ENCODE measurements at regions not wholly inside any gene's neighbourhood (a gene's known extent, or its start where the extent isn't known, plus 50 kb on each side); places are given as distances from the start of the nearest gene placed in this dataset.
A peak's percentile ranks its signal among the peaks of the same experiment; 100 is the strongest.

GRCh38 chr2:64220894-64221617 lies 76.8 kb upstream of the PELI1 start:
- Mint-ChIP-seq H3K27ac (peak overlapping the region in 2 of 7 donors; percentile 1 to 2), H3K4me3 (no peak overlapping the region), H3K36me3 (no peaks in the 10 kb centered on the region), H3K4me1 (peaks cover 11 to 24% (median 19%) of the 10 kb centered on the region in 4 donors), H3K9me3 (no peaks in the 10 kb centered on the region), H3K27me3 (no peaks in the 10 kb centered on the region)
- ChIA-PET CTCF (ENCODE audit: partially characterized antibody) (no interaction called here), POLR2A (ENCODE audit: partially characterized antibody) (no interaction called here)
- Histone ChIP-seq H3K4me3 (ENCODE audit: low read length in 2 of 2) (no peak overlapping the region), H3K4me1 (ENCODE audit: insufficient read depth, low read length) (peaks cover 19% of the 10 kb centered on the region), H3K27ac (ENCODE audit: low read depth, low read length) (no peak overlapping the region), H3K27me3 (ENCODE audit: insufficient read depth, low read length) (no peaks in the 10 kb centered on the region), H3K36me3 (ENCODE audit: insufficient read depth, low read length) (no peaks in the 10 kb centered on the region), H3K9me3 (ENCODE audit: control insufficient read depth in 1 of 2, low read length in 2 of 2) (no peaks in the 10 kb centered on the region)
- no peak for DNase-seq
- intact Hi-C loops (cut with micrococcal nuclease) = no loop called here

- Histone ChIP-seq H3K4me1 (ENCODE audit: insufficient read depth, low read length) (peaks cover 19% of the 10 kb centered on the region), H3K27me3 (ENCODE audit: insufficient read depth, low read length) (no peaks in the 10 kb centered on the region), H3K9me3 (ENCODE audit: control insufficient read depth in 1 of 2, low read length in 2 of 2) (no peaks in the 10 kb centered on the region), H3K4me3 (ENCODE audit: low read length in 2 of 2) (no peak overlapping the region), H3K36me3 (ENCODE audit: insufficient read depth, low read length) (no peaks in the 10 kb centered on the region), H3K27ac (ENCODE audit: low read depth, low read length) (no peak overlapping the region)
- POLR2A ChIA-PET (ENCODE audit: partially characterized antibody) = interaction anchor here (1.7 kb wide), 1 partner anchor 10 kb away, joined by 4 read pairs; no protein-coding TSS in a partner anchor
- Mint-ChIP-seq H3K36me3 (no peaks in the 10 kb centered on the region), H3K9me3 (no peaks in the 10 kb centered on the region), H3K27me3 (no peaks in the 10 kb centered on the region), H3K27ac (peak overlapping the region in 2 of 7 donors; percentile 3 to 18), H3K4me1 (peaks cover 11 to 24% (median 19%) of the 10 kb centered on the region in 4 donors), H3K4me3 (no peak overlapping the region)
- intact Hi-C loops (cut with micrococcal nuclease) = no loop called here
- CTCF ChIA-PET (ENCODE audit: partially characterized antibody) = interaction anchor here (1.0 to 2.3 kb wide), 2 partner anchors 9 to 109 kb away, joined by 3 to 15 read pairs; no protein-coding TSS in a partner anchor
- no peak for DNase-seq
Observed at GRCh38 chr2:64221935-64222334, 77.7 kb upstream of the PELI1 start.

DNA sequence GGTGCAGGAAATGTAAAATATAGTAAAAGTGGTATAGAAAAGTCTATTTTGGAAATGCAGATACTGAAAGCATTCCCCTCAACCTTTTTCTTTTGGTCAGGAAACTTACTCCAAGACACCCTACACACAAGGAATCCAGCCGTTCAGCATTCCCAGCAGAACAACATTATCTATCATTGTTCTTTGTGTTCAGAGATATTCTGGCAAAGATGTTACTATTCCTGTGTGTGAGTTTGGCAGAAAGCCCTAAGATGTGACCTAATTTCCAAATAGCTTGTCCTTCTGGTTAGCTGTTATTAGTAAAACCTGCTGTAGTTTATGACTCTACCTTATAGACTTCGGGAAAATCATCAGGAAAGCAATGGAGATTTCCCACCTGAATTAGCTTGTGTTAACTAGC lies 78.1 kb upstream of the PELI1 start:
- ChIA-PET CTCF (ENCODE audit: partially characterized antibody) (interaction anchor here (1.0 to 2.3 kb wide), 5 partner anchors 10 to 266 kb away, joined by 3 to 15 read pairs (median 6); no protein-coding TSS in a partner anchor), POLR2A (ENCODE audit: partially characterized antibody) (interaction anchor here (1.7 kb wide), 1 partner anchor 10 kb away, joined by 4 read pairs; no protein-coding TSS in a partner anchor)
- H3K9me3 Mint-ChIP-seq = no peaks in the 10 kb centered on the region
- no peaks in the 10 kb centered on the region for H3K9me3 ChIP-seq (ENCODE audit: control insufficient read depth in 1 of 2, low read length in 2 of 2)
- intact Hi-C loops (cut with micrococcal nuclease) = no loop called here
- H3K27ac ChIP-seq (ENCODE audit: low read depth, low read length) = no peak overlapping the region
- peak overlapping the region in 1 of 7 donors; percentile 43 for H3K27ac Mint-ChIP-seq
- H3K4me1 Mint-ChIP-seq = peaks cover 10 to 24% (median 19%) of the 10 kb centered on the region in 4 donors
- H3K36me3 Mint-ChIP-seq = no peaks in the 10 kb centered on the region
- peaks cover 19% of the 10 kb centered on the region for H3K4me1 ChIP-seq (ENCODE audit: insufficient read depth, low read length)
- no peak overlapping the region for H3K4me3 ChIP-seq (ENCODE audit: low read length in 2 of 2)
- H3K4me3 Mint-ChIP-seq = no peak overlapping the region
- H3K27me3 Mint-ChIP-seq = no peaks in the 10 kb centered on the region
- DNase-seq = no peak
- H3K27me3 ChIP-seq (ENCODE audit: insufficient read depth, low read length) = no peaks in the 10 kb centered on the region
- H3K36me3 ChIP-seq (ENCODE audit: insufficient read depth, low read length) = no peaks in the 10 kb centered on the region

DNA sequence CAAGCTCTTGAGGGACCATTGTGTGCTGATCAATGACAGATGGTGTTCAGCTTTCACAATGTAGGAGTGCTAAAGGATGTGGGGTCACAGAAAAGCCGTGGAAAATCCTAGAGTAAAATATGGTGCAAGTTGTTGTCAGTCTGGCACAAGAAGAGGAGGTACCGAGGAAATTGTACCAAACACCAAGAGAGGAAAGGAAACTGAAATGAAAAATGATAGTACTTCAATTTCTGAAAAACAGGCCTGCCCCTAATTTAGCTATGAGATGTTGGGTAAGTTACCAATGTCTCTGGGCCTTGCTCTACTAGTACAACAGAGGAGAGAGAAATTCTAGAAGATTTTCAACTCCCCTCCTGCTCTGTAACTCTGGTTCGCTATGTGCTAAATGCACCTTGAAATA lies 78.8 kb upstream of the PELI1 start:
- POLR2A ChIA-PET (ENCODE audit: partially characterized antibody) = interaction anchor here (0.8 to 1.7 kb wide), 3 partner anchors 11 to 103 kb away, joined by 3 to 7 read pairs (median 4); no protein-coding TSS in a partner anchor
- Histone ChIP-seq H3K36me3 (ENCODE audit: insufficient read depth, low read length) (no peaks in the 10 kb centered on the region), H3K27me3 (ENCODE audit: insufficient read depth, low read length) (no peaks in the 10 kb centered on the region), H3K27ac (ENCODE audit: low read depth, low read length) (no peak overlapping the region), H3K4me1 (ENCODE audit: insufficient read depth, low read length) (peaks cover 24% of the 10 kb centered on the region), H3K9me3 (ENCODE audit: control insufficient read depth in 1 of 2, low read length in 2 of 2) (no peaks in the 10 kb centered on the region), H3K4me3 (ENCODE audit: low read length in 2 of 2) (no peak overlapping the region)
- H3K27me3 Mint-ChIP-seq = no peaks in the 10 kb centered on the region
- H3K27ac Mint-ChIP-seq = peak overlapping the region; percentile 43 to 90 (median 65)
- H3K36me3 Mint-ChIP-seq = no peaks in the 10 kb centered on the region
- intact Hi-C loops (cut with micrococcal nuclease) = no loop called here
- peak overlapping the region in 7 of 8 donors; percentile 8 to 68 (median 29) for H3K4me3 Mint-ChIP-seq
- peaks cover 10 to 25% (median 23%) of the 10 kb centered on the region in 4 donors for H3K4me1 Mint-ChIP-seq
- DNase-seq = no peak
- CTCF ChIA-PET (ENCODE audit: partially characterized antibody) = interaction anchor here (1.0 to 2.3 kb wide), 7 partner anchors 8 to 265 kb away, joined by 3 to 15 read pairs (median 4); no protein-coding TSS in a partner anchor
- H3K9me3 Mint-ChIP-seq = no peaks in the 10 kb centered on the region

- Mint-ChIP-seq H3K36me3 (no peaks in the 10 kb centered on the region), H3K27me3 (no peaks in the 10 kb centered on the region), H3K4me3 (no peak overlapping the region), H3K27ac (no peak overlapping the region), H3K9me3 (no peaks in the 10 kb centered on the region), H3K4me1 (peaks cover 14 to 32% (median 26%) of the 10 kb centered on the region in 4 donors)
- Histone ChIP-seq H3K36me3 (ENCODE audit: insufficient read depth, low read length) (no peaks in the 10 kb centered on the region), H3K27me3 (ENCODE audit: insufficient read depth, low read length) (no peaks in the 10 kb centered on the region), H3K9me3 (ENCODE audit: control insufficient read depth in 1 of 2, low read length in 2 of 2) (no peaks in the 10 kb centered on the region), H3K27ac (ENCODE audit: low read depth, low read length) (no peak overlapping the region), H3K4me3 (ENCODE audit: low read length in 2 of 2) (no peak overlapping the region), H3K4me1 (ENCODE audit: insufficient read depth, low read length) (peaks cover 28% of the 10 kb centered on the region)
- POLR2A ChIA-PET (ENCODE audit: partially characterized antibody) = interaction anchor here (1.0 to 1.3 kb wide), 2 partner anchors 10 to 14 kb away, joined by 3 to 4 read pairs; no protein-coding TSS in a partner anchor
- intact Hi-C loops (cut with micrococcal nuclease) = no loop called here
- CTCF ChIA-PET (ENCODE audit: partially characterized antibody) = interaction anchor here (2.4 kb wide), 1 partner anchor 10 kb away, joined by 9 read pairs; no protein-coding TSS in a partner anchor
- DNase-seq = no peak
Observed at GRCh38 chr2:64225491-64225890, 81.3 kb upstream of the PELI1 start.

DNA sequence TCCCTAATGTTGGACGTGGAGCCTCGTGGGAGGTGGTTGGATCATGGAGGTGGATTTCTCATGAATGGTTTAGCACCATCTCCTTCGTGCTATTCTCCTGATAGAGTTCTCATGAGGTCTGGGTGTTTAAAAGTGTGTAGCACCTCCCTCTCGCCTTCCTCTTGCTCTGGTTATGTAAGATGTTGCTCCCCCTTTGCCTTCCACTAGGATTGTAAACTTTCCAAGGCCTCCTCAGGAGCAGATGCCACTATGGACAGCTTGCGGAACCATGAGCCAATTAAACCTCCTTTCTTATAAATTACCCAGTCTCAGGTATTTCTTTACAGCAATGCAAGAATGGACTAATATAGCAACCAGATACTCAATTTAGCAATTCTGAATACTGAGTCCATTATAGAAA lies 82.4 kb upstream of the PELI1 start:
- peaks cover 14 to 32% (median 24%) of the 10 kb centered on the region in 4 donors for H3K4me1 Mint-ChIP-seq
- CTCF ChIA-PET (ENCODE audit: partially characterized antibody) = interaction anchor here (2.4 to 3.0 kb wide), 2 partner anchors 11 to 101 kb away, joined by 9 to 20 read pairs; no protein-coding TSS in a partner anchor
- no peak overlapping the region for H3K4me3 Mint-ChIP-seq
- H3K27ac ChIP-seq (ENCODE audit: low read depth, low read length) = no peak overlapping the region
- H3K4me3 ChIP-seq (ENCODE audit: low read length in 2 of 2) = no peak overlapping the region
- no peaks in the 10 kb centered on the region for H3K36me3 Mint-ChIP-seq
- no peaks in the 10 kb centered on the region for H3K9me3 Mint-ChIP-seq
- no peak overlapping the region for H3K27ac Mint-ChIP-seq
- H3K27me3 ChIP-seq (ENCODE audit: insufficient read depth, low read length) = no peaks in the 10 kb centered on the region
- peaks cover 0 to 3% of the 10 kb centered on the region in 2 donors for H3K27me3 Mint-ChIP-seq
- no peaks in the 10 kb centered on the region for H3K36me3 ChIP-seq (ENCODE audit: insufficient read depth, low read length)
- no peaks in the 10 kb centered on the region for H3K9me3 ChIP-seq (ENCODE audit: control insufficient read depth in 1 of 2, low read length in 2 of 2)
- no peak for DNase-seq
- intact Hi-C loops (cut with micrococcal nuclease) = no loop called here
- H3K4me1 ChIP-seq (ENCODE audit: insufficient read depth, low read length) = peaks cover 25% of the 10 kb centered on the region
- POLR2A ChIA-PET (ENCODE audit: partially characterized antibody) = interaction anchor here (1.3 to 2.5 kb wide), 2 partner anchors 11 to 83 kb away, joined by 4 to 8 read pairs; no protein-coding TSS in a partner anchor

DNA sequence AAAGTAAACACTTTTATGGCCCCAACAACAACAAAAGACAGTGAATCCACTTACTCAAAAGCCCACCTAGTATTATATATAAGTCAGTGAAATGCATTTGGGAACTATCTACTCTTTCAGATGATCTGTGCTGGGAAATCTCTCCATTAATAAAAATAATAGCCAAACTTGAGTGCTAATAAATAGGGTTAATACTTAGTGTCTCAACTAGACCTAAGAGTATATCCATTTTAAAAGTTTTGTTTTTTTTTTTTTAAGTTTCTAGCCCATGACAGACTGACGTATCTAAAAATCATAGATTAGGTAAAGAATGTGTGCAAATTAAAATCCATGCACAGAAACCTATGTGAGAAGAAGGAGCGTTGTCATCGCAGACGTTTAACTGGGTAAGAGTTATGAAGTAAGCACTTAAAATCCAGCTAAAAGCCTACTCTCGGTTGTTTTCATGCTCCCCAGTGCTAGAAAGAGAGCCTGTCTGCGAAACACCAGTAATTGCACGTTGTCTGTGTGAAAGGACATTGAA lies 83.4 kb upstream of the PELI1 start:
- peak overlapping the region; percentile 30 to 50 for H3K4me3 ChIP-seq (ENCODE audit: low read length in 2 of 2)
- DNase-seq = no peak
- no peaks in the 10 kb centered on the region for H3K9me3 ChIP-seq (ENCODE audit: control insufficient read depth in 1 of 2, low read length in 2 of 2)
- peaks cover 14 to 32% (median 21%) of the 10 kb centered on the region in 4 donors for H3K4me1 Mint-ChIP-seq
- CTCF ChIA-PET (ENCODE audit: partially characterized antibody) = interaction anchor here (1.0 to 3.0 kb wide), 5 partner anchors 12 to 260 kb away, joined by 3 to 20 read pairs (median 3); no protein-coding TSS in a partner anchor
- peak overlapping the region in 3 of 7 donors; percentile 74 to 96 (median 93) for H3K27ac Mint-ChIP-seq
- H3K4me1 ChIP-seq (ENCODE audit: insufficient read depth, low read length) = peaks cover 22% of the 10 kb centered on the region
- H3K9me3 Mint-ChIP-seq = no peaks in the 10 kb centered on the region
- H3K27me3 ChIP-seq (ENCODE audit: insufficient read depth, low read length) = no peaks in the 10 kb centered on the region
- intact Hi-C loops (cut with micrococcal nuclease) = loop anchor here (2.0 kb wide), 4 partner anchors 13 to 179 kb away; no protein-coding TSS in a partner anchor
- POLR2A ChIA-PET (ENCODE audit: partially characterized antibody) = interaction anchor here (1.0 to 2.5 kb wide), 4 partner anchors 8 to 85 kb away, joined by 4 to 8 read pairs (median 7); no protein-coding TSS in a partner anchor
- H3K4me3 Mint-ChIP-seq = peak overlapping the region; percentile 90 to 95 (median 93)
- no peaks in the 10 kb centered on the region for H3K36me3 Mint-ChIP-seq
- peak overlapping the region; percentile 20 for H3K27ac ChIP-seq (ENCODE audit: low read depth, low read length)
- no peaks in the 10 kb centered on the region for H3K36me3 ChIP-seq (ENCODE audit: insufficient read depth, low read length)
- peaks cover 0 to 4% of the 10 kb centered on the region in 2 donors for H3K27me3 Mint-ChIP-seq
